SJCRH30 (cell line): ENCODE measurements at regions not wholly inside any gene's neighbourhood (a gene's known extent, or its start where the extent isn't known, plus 50 kb on each side); places are given as distances from the start of the nearest gene placed in this dataset.

Experiments
- DNase-seq, 2 experiments: peaks; one replicate each; pipeline ENCODE4 v3.0.0-alpha.2; 2015 to 2020
- H3K27ac ChIP-seq: fragments of 250-450 bp; sonication (Bioruptor Pico); 2 replicates; pipeline ENCODE4 v1.5.1; 2020; ENCODE audit warnings: mild to moderate bottlenecking, moderate library complexity
- H3K27me3 ChIP-seq: fragments of 250-450 bp; sonication (Bioruptor Pico); 2 replicates; pipeline ENCODE4 v1.5.1; 2020; ENCODE audit warnings: mild to moderate bottlenecking, moderate library complexity
- H3K36me3 ChIP-seq: fragments of 250-450 bp; sonication (Bioruptor Pico); 2 replicates; pipeline ENCODE4 v1.5.1; 2020; ENCODE audit warnings: mild to moderate bottlenecking, moderate library complexity
- H3K4me1 ChIP-seq: fragments of 250-450 bp; sonication (Bioruptor Pico); 2 replicates; pipeline ENCODE4 v1.5.1; 2020; ENCODE audit warnings: mild to moderate bottlenecking, moderate library complexity
- H3K4me3 ChIP-seq: fragments of 250-450 bp; sonication (Bioruptor Pico); 2 replicates; pipeline ENCODE4 v1.5.1; 2020; ENCODE audit warnings: mild to moderate bottlenecking, moderate library complexity
- H3K9me3 ChIP-seq: fragments of 250-450 bp; sonication (Bioruptor Pico); replicated peaks from 2 replicates; pipeline ENCODE4 v1.5.1; 2020; ENCODE audit warnings: mild to moderate bottlenecking, moderate library complexity

DNA sequence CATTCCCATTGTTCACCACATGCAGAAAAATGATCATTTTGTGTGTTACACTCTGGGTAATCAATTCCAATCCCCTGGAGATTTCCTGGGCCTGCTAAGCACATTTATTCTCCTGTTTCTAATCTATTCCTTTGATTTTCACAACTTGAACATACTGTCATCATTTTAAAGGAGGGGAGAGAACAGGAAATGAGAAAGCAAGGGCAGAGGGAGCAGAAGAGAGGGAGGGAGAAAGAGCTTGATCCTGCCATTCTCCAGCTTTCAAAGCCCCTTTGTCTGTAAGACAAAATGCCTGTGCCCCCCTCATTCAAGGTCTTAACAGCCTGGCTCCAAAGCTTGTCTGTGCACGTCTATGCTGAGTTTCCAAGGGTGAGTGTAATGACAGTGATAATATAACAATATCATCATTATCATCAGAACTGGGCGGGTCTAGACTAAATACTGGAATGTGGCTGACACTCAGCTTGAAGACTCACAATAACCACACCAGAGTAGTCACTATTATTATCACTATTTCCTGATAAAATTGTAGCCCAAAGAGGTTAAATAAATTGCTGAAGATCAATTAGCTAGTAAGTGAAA is 164.4 kb upstream of the KLHL29 start:
- Histone ChIP-seq H3K4me3 (no peak overlapping the region), H3K36me3 (no peaks in the 10 kb centered on the region), H3K27me3 (0 out of 2 replicates have a peak, but pooled peaks cover 7% of the 10 kb centered on the region), H3K27ac (no peak overlapping the region), H3K4me1 (no peaks in the 10 kb centered on the region), H3K9me3 (no peaks in the 10 kb centered on the region)
- DNase-seq: no peak

DNA sequence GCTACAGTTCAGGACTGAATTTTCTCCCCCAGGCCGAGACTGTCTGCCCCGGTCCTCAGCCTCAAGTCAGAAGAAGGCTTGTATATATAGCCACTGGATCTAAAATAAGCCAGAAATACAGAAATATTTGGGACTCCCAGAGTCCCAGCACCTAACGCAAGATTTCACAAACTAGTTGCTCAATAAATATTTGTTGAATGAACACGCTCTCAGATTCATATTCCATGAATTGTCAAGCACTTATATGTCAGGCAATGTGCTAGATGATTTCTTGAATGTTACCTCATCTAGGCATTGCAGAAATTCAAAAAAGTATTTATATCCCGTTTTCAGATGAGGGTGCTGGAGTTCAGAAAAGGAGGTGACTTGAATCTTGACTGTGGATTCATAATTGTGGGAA is 163.7 kb upstream of the KLHL29 start:
- Histone ChIP-seq H3K9me3 (no peaks in the 10 kb centered on the region), H3K27me3 (0 out of 2 replicates have a peak, but pooled peaks cover 7% of the 10 kb centered on the region), H3K4me1 (no peaks in the 10 kb centered on the region), H3K36me3 (no peaks in the 10 kb centered on the region), H3K27ac (no peak overlapping the region), H3K4me3 (no peak overlapping the region)
- no peak for DNase-seq

DNA sequence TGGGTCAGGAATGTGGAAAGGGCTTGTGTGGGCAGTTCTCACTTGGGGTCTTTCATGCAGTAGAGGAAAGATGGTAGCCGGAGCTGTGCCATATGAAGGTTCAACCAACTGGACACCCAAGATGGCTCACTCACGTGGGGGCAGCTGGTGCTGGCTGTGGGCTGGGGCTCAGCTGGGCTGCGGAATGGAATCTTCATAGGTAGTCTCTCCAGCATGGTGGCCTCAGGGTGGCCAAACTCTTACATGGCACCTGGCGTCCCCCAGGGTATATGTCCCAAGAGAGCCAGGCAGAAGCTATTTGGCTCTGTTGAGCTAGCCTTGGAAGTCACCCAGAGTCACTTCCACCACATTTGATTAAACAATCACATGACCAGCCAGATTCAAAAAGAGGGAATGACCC is 163.1 kb upstream of the KLHL29 start:
- Histone ChIP-seq H3K27me3 (0 out of 2 replicates have a peak, but pooled peaks cover 7% of the 10 kb centered on the region), H3K27ac (no peak overlapping the region), H3K4me3 (no peak overlapping the region), H3K9me3 (no peaks in the 10 kb centered on the region), H3K36me3 (no peaks in the 10 kb centered on the region), H3K4me1 (no peaks in the 10 kb centered on the region)
- no peak for DNase-seq

DNA sequence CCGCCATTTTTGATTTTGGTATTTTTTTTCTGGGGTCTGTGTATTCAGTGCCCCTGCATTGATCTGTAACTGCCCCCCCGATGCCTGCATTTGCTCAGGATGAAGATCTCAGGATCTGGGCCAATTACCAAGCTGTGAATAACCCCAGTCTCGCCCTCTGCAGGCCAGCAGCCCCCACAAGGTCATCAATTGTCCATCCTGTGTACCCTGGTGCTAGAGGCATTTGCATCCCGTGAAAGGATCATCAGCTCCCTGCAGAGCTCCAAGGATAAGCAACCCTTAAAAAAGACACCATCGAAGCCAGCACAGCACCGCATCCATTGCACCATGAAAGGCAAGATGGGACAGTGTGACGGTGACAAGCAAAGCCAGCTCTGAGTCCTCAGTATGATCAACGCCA is 154.1 kb upstream of the KLHL29 start:
- Histone ChIP-seq H3K9me3 (0 out of 2 replicates have a peak, but pooled peaks cover 3% of the 10 kb centered on the region), H3K4me1 (no peaks in the 10 kb centered on the region), H3K27ac (no peak overlapping the region), H3K27me3 (no peaks in the 10 kb centered on the region), H3K4me3 (no peak overlapping the region), H3K36me3 (no peaks in the 10 kb centered on the region)
- no peak for DNase-seq

DNA sequence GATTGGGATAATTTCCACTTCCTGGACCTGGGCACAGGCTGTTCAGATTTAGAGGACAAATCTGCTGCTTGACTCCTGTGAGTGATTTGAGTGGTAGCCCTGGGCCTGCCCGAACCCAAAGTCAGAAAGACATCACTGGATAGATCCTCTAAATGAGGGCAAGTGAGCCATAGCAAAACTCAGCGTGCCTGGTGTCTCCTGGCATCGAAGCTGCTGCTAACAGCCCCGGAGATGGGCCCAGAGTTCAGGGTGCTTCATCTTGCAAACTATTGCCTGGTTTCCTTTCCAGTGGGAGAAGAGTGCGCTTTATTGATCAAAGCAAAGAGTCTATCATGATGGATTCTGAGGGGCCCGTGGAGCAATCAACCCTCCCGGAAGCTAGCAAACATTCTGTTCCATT is 153.1 kb upstream of the KLHL29 start:
- no peaks in the 10 kb centered on the region for H3K4me1 ChIP-seq
- H3K27ac ChIP-seq: no peak overlapping the region
- no peak overlapping the region for H3K4me3 ChIP-seq
- no peak for DNase-seq
- H3K9me3 ChIP-seq: 0 out of 2 replicates have a peak, but pooled peaks cover 3% of the 10 kb centered on the region
- no peaks in the 10 kb centered on the region for H3K36me3 ChIP-seq
- H3K27me3 ChIP-seq: no peaks in the 10 kb centered on the region

- Histone ChIP-seq H3K4me3 (no peak overlapping the region), H3K36me3 (no peaks in the 10 kb centered on the region), H3K9me3 (0 out of 2 replicates have a peak, but pooled peaks cover 3% of the 10 kb centered on the region), H3K4me1 (peaks cover 4% of the 10 kb centered on the region; the same call in 1 of the 2 replicates), H3K27me3 (no peaks in the 10 kb centered on the region), H3K27ac (no peak overlapping the region)
- DNase-seq: no peak
Observed at GRCh38 chr2:23235292-23235691, 149.7 kb upstream of the KLHL29 start.

GRCh38 chr2:23235736-23236135 is 149.2 kb upstream of the KLHL29 start:
- H3K36me3 ChIP-seq: no peaks in the 10 kb centered on the region
- H3K9me3 ChIP-seq: 0 out of 2 replicates have a peak, but pooled peaks cover 3% of the 10 kb centered on the region
- peaks cover 8% of the 10 kb centered on the region for H3K4me1 ChIP-seq
- no peak overlapping the region for H3K27ac ChIP-seq
- H3K4me3 ChIP-seq: no peak overlapping the region
- H3K27me3 ChIP-seq: no peaks in the 10 kb centered on the region
- no peak for DNase-seq

GRCh38 chr2:23237147-23237546 is 147.8 kb upstream of the KLHL29 start:
- Histone ChIP-seq H3K4me3 (no peak overlapping the region), H3K9me3 (no peaks in the 10 kb centered on the region), H3K27ac (no peak overlapping the region), H3K36me3 (no peaks in the 10 kb centered on the region), H3K27me3 (no peaks in the 10 kb centered on the region), H3K4me1 (peaks cover 20% of the 10 kb centered on the region)
- DNase-seq: no peak

DNA sequence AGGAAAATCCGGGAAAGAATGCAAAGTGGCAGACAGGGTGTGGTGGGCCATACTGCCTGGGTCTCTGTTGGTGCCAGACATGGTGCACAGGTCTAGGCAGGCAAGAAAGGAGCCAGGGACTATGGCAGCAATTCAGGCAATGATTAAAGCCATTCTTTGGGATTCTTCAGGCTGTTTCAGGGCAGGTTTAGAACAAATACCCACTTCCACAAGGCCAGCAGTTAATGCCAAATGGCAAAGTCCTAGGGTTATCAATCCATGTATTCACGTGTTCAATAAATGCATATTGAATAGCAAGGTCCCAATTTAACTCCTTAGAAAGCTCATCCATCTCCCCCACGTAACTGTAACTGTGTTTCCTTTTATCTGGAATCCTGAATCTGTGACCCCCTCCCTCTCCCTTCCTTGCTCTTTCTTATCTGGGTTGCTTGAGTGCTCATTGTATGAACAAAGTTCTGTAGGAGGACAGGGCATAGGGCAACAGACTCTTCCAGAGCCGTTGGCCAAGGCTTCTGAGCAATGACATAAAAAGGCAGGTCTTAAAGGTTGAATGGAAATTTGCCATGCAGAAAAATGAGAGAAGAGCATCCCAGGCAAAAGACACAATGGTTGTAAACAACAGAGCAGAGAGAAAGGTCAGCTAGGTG is 146.8 kb upstream of the KLHL29 start:
- Histone ChIP-seq H3K4me3 (no peak overlapping the region), H3K27me3 (no peaks in the 10 kb centered on the region), H3K4me1 (peaks cover 22% of the 10 kb centered on the region), H3K27ac (no peak overlapping the region), H3K36me3 (no peaks in the 10 kb centered on the region), H3K9me3 (no peaks in the 10 kb centered on the region)
- no peak for DNase-seq

DNA sequence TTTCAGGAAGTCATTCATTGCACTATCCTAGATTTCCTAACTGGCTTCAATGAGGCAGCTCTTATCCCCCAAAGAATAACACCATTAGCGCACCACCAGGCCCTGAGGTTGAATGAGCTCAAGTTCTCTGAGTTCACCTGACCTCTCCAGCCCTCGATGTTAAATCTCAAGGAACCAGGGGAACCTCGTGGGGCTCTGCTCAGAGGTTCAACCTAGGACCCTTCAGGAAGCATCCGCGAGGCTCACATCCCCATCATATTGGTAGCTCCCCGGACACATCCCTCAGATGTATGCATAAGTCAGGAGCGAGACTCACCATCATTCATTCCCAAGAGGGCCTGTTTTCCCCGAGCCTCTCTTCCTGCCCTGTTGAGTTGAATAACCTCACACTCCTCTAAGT is 145.6 kb upstream of the KLHL29 start:
- Histone ChIP-seq H3K36me3 (no peaks in the 10 kb centered on the region), H3K9me3 (no peaks in the 10 kb centered on the region), H3K4me1 (peaks cover 26% of the 10 kb centered on the region), H3K27me3 (no peaks in the 10 kb centered on the region), H3K27ac (no peak overlapping the region), H3K4me3 (no peak overlapping the region)
- no peak for DNase-seq

GRCh38 chr2:23241121-23241520 is 143.9 kb upstream of the KLHL29 start:
- peaks cover 26% of the 10 kb centered on the region for H3K4me1 ChIP-seq
- H3K27ac ChIP-seq: peak overlapping the region; percentile 73
- peak; percentile 92 to 96 for DNase-seq
- no peak overlapping the region for H3K4me3 ChIP-seq
- no peaks in the 10 kb centered on the region for H3K9me3 ChIP-seq
- H3K36me3 ChIP-seq: no peaks in the 10 kb centered on the region
- no peaks in the 10 kb centered on the region for H3K27me3 ChIP-seq

DNA sequence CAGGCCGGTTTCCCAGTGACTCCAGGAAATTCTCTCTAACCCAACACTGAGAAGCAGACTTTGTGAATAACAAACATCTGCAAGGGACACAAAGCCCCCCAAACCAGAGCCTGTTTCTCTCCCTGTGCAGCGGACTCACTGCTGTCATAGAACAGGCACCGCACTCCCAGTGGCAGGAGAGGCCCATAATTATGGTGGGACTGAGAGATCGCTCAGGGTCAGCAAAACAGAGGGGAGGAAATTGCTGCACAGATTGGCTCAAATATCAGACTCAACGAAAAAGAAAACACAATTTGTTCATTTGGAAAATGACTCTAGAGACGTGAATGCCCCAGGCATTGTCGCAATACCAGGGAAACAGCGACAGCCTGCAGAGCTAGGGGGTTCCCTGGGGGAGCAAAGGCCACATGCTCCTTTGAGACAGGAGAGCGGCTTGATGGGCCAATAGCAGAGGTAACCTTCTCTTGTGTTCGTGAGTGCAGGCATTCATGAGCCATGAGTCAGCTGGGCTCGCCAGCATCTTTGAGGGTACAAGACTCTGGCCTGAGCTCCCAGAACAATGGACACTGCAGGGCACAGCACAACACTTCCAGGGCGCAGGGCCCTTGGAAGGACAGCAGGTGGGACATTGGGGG is 143.3 kb upstream of the KLHL29 start:
- H3K27ac ChIP-seq: peak overlapping the region; percentile 73
- H3K27me3 ChIP-seq: no peaks in the 10 kb centered on the region
- H3K36me3 ChIP-seq: no peaks in the 10 kb centered on the region
- H3K4me3 ChIP-seq: no peak overlapping the region
- H3K4me1 ChIP-seq: peaks cover 26% of the 10 kb centered on the region
- H3K9me3 ChIP-seq: no peaks in the 10 kb centered on the region
- DNase-seq: peak; percentile 50 to 57

- Histone ChIP-seq H3K36me3 (no peaks in the 10 kb centered on the region), H3K4me1 (peaks cover 25% of the 10 kb centered on the region), H3K9me3 (no peaks in the 10 kb centered on the region), H3K4me3 (no peak overlapping the region), H3K27ac (no peak overlapping the region), H3K27me3 (no peaks in the 10 kb centered on the region)
- DNase-seq: no peak
Observed at GRCh38 chr2:23243073-23243659, 141.8 kb upstream of the KLHL29 start.

GRCh38 chr2:23244617-23245016 is 140.4 kb upstream of the KLHL29 start:
- H3K4me1 ChIP-seq: peaks cover 23% of the 10 kb centered on the region
- no peak overlapping the region for H3K27ac ChIP-seq
- no peak for DNase-seq
- H3K4me3 ChIP-seq: no peak overlapping the region
- no peaks in the 10 kb centered on the region for H3K36me3 ChIP-seq
- H3K27me3 ChIP-seq: no peaks in the 10 kb centered on the region
- H3K9me3 ChIP-seq: no peaks in the 10 kb centered on the region

- H3K9me3 ChIP-seq: no peaks in the 10 kb centered on the region
- H3K36me3 ChIP-seq: no peaks in the 10 kb centered on the region
- H3K4me1 ChIP-seq: peaks cover 6% of the 10 kb centered on the region; the same call in 1 of the 2 replicates
- no peak overlapping the region for H3K4me3 ChIP-seq
- H3K27me3 ChIP-seq: no peaks in the 10 kb centered on the region
- no peak for DNase-seq
- H3K27ac ChIP-seq: no peak overlapping the region
Observed at GRCh38 chr2:23246992-23247683, 137.8 kb upstream of the KLHL29 start.
